OCI-LY7 (cell line): ENCODE measurements at regions not wholly inside any gene's neighbourhood (a gene's known extent, or its start where the extent isn't known, plus 50 kb on each side); places are given as distances from the start of the nearest gene placed in this dataset.

ENCODE experiments used
- CTCF ChIP-seq: fragments of 200-600 bp; sonication (generic); conservative IDR thresholded peaks from 2 replicates; pipeline ENCODE4 v1.5.1; 2014; ENCODE audit warnings: mild to moderate bottlenecking, antibody characterized with exemption, low read length, moderate library complexity, mixed read lengths
- EZH2phosphoT487 ChIP-seq: fragments of 200-600 bp; sonication (generic); IDR thresholded peaks from 2 replicates; pipeline ENCODE4 v1.6.1; 2018; ENCODE audit warnings: low read depth, borderline replicate concordance, mild to moderate bottlenecking, mixed run types, antibody characterized with exemption, low read length, moderate library complexity, mixed read lengths

GRCh38 chr12:46465307-46465706 lies 92.7 kb upstream of the SLC38A2 start:
- TF ChIP-seq CTCF (no peak), EZH2phosphoT487 (no peak)
